GF-D8 (cell line): ENCODE measurements at regions not wholly inside any gene's neighbourhood (a gene's known extent, or its start where the extent isn't known, plus 50 kb on each side); places are given as distances from the start of the nearest gene placed in this dataset.
"Not testable (repeated sequence)": the region's sequence is repeated elsewhere in the genome, so short reads cannot be mapped to it uniquely, and the experiment has no call there.

Experiments
- DNase-seq: peaks from one replicate; lab custom pipeline; 2025; lab: John Stamatoyannopoulos, UW

GRCh38 chr7:131021460-131021859 lies 287.5 kb upstream of the KLF14 start:
- DNase-seq, result peak; percentile 50

GRCh38 chr7:131021902-131022301 lies 287.9 kb upstream of the KLF14 start:
- peak; percentile 78 for DNase-seq

GRCh38 chr7:131026297-131027000 lies 292.4 kb upstream of the KLF14 start:
- DNase-seq, result peak; percentile 53

- DNase-seq, result peak; percentile 74
These were observed 293.3 kb upstream of the KLF14 start for GRCh38 chr7:131027287-131027773.

GRCh38 chr7:131028295-131028694 lies 294.3 kb upstream of the KLF14 start:
- DNase-seq, result no peak

- no peak for DNase-seq
These were observed 295.0 kb upstream of the KLF14 start for GRCh38 chr7:131029002-131029401.

GRCh38 chr7:131031099-131031868 lies 296.4 kb upstream of the MKLN1 start:
- DNase-seq, result no peak

GRCh38 chr7:131032786-131033185 lies 294.9 kb upstream of the MKLN1 start:
- DNase-seq, result no peak

GRCh38 chr7:131034166-131034881 lies 293.4 kb upstream of the MKLN1 start:
- DNase-seq, result no peak

- DNase-seq, result no peak
These were observed 292.4 kb upstream of the MKLN1 start for GRCh38 chr7:131035088-131035770.

GRCh38 chr7:131038153-131038552 lies 289.5 kb upstream of the MKLN1 start:
- DNase-seq, result no peak

- no peak for DNase-seq
These were observed 288.3 kb upstream of the MKLN1 start for GRCh38 chr7:131039355-131039762.

- DNase-seq, result no peak
These were observed 287.8 kb upstream of the MKLN1 start for GRCh38 chr7:131039836-131040235.

- DNase-seq, result peak; percentile 27
These were observed 287.2 kb upstream of the MKLN1 start for GRCh38 chr7:131040467-131040932.

- DNase-seq, result not testable (repeated sequence)
These were observed 286.5 kb upstream of the MKLN1 start for GRCh38 chr7:131041012-131041695.

- no peak for DNase-seq
These were observed 285.2 kb upstream of the MKLN1 start for GRCh38 chr7:131042269-131043160.

GRCh38 chr7:131045526-131045925 lies 282.1 kb upstream of the MKLN1 start:
- DNase-seq, result no peak

GRCh38 chr7:131046246-131046645 lies 281.4 kb upstream of the MKLN1 start:
- DNase-seq, result no peak

- DNase-seq, result no peak
These were observed 279.9 kb upstream of the MKLN1 start for GRCh38 chr7:131047651-131048304.

GRCh38 chr7:131051304-131051703 lies 276.4 kb upstream of the MKLN1 start:
- no peak for DNase-seq
